ENCODE measurements at regions not wholly inside any gene's neighbourhood (a gene's known extent, or its start where the extent isn't known, plus 50 kb on each side); places are given as distances from the start of the nearest gene placed in this dataset.

DNA sequence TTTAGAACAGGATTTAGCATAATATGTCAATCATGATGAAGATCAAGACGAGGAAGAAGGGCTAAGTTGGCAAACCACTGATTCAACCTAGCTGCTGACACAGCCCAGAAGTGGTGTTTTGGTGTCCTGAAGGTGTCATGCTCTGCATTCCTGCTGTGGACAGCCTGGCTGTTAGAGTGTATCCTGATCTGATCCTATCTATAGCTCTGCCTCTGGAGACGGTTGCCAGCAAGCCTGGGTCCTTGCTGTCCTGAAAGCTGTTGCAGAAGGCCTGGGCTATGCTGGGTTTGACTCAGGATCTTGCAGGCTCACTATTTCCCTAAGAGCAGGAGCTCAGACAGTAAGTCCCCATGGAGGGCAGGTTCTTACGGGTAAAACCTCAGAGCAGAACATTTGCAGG is 416.4 kb downstream of the TSHZ3 start:
- no peak for DNase-seq

DNA sequence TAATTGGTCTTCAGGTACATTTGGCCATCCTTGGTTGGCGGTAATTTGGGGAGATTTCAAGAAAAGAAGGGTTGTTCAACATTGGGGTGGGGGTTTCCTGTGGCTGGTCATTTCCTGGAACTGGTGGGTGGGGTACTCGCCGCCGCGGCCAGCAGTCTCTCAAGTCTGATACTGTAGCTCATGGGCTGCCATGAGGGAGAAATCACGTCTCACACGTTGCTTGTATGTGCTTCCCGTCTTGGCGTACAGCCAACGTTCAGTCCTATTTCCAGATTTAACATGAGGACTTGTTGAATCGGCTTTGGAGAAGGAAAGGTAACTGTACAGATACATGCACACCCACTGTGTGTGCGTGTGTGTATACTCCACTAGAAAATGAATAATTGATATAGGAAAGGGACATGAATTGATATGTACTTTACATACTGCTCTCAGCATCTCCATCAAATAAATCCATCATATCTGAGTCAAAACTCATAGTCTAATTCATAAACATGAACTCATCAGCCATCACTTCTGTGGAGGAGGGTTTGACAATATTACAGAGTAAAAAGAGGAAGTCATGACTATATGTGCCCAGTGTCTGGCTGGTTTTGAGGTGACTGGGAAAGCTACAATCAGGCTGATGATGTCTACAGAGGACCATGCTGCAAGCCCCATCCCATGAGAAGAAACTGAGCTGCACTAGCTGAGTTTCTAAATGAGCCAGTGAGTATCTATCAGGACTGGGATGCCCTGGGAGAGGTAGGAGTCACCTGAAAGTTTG is 418.1 kb downstream of the TSHZ3 start:
- DNase-seq: no peak

DNA sequence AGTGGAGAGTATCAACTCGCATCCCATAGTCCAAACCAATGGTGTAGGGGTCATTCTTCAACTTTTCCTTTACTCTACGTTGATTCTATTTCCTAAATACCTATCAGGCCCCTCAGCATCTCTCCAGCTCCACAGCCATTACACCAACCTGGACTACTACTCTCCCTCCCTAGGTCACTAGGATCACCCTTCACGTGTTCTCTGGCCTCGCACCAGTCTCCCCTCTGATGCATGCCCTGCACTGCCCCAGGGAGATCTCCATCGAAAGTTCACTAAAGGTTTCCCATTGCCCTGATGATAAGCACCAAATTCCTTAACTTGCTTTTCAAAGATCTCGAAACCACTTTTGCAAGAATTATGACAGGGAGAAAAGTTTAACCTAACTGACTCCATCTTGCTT is 421.5 kb downstream of the TSHZ3 start:
- no peak for DNase-seq

DNA sequence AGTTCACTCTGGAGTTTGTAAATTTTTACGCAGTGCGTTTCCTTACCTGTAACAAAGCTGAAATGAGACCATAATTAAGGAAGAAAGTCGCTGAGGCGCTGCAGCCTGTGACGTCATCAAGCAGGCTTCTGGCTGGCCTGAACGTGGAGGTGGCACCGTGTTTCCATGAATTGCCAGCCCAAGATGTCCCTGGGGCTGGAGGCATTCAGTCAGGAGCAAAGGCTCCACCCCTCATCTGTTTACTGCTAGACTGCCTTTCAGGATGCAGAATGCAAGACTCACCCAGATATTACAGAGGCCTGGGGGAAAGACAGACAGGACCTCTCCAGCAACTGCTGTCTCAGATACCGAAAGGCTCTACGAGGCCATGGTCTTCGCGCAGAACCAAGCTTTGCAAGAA is 424.6 kb downstream of the TSHZ3 start:
- DNase-seq: no peak

DNA sequence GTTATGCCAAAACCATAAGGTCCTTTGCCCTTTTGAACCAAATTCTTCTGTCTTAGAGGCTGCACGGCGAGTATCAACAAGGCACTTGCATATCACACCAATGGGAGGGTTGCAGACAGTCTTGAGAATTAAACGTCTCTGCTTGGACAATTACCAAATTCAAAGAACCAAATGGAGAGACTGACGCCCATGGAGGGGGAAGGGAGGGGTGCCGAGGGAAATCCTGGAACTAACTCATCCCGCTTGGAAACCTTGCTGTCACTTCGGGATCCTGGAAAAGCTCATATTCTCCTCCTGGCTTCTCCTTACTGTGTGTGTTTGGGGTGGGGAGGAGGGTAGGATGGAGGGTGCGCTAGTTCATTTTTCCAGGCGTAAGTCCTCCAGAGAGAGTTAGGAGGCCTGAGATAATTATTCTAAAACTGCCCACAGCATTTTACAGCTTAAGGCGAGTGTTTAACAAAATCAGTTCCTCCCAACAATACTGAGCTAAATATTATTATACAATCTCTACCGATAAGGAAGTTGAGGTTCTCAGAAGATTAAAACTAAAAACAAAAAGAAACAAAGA is 425.1 kb downstream of the TSHZ3 start:
- DNase-seq: no peak

DNA sequence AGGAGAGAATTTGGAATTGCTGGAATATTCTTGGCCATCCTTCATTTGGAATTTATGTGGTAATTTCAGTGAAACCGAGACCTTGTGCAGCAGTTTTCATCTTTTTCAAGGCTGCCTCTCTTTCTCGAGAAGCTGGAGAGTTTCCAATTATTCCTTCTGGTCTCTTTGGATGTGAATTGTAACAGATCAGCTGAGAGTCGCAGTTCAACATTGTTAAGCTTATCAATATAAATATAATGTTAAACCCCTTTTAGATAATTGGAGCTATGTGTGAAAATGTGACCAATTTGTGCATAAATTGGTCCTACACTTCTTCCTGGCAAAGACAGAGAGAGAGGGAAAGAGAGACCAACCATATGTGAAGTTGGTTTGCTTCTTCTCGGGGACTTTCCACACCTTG is 425.6 kb downstream of the TSHZ3 start:
- no peak for DNase-seq

DNA sequence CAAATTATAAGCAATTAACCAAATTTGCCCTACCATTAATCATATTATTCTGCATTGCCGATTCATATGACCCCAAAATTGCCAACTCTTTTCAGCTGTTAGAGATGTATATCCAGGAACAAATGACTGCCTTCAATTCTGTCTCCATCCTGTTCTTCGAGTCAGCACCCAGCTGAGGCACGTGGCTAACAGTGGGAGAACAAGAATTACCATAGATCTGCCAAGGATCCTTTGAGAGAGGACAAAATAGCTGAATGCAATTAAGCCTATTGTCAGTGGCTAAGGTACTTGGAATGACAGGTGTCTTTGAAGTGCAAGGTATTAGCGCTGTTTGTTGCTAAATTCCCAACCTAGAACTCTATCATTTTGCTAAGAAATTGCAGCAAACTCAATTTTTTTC is 426.1 kb downstream of the TSHZ3 start:
- DNase-seq: no peak

DNA sequence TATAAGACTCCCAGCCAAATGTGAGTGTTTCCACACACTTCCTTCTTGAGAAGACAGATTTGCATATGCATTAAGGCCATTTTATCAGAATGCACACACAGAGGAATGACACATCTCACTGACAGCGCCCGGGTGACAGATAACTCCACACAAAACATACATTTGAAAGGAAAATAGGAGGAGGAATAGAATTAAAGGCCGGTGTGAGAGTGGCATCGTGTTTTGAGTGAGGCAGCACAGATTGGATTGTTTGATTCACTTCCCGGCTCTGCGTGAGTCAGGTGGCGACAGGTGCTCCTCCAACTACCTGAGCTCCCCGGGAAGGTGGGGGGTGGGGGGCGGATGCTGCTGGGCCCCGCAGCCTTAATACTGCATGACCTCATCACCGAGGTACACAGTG is 429.0 kb downstream of the TSHZ3 start:
- DNase-seq: no peak

DNA sequence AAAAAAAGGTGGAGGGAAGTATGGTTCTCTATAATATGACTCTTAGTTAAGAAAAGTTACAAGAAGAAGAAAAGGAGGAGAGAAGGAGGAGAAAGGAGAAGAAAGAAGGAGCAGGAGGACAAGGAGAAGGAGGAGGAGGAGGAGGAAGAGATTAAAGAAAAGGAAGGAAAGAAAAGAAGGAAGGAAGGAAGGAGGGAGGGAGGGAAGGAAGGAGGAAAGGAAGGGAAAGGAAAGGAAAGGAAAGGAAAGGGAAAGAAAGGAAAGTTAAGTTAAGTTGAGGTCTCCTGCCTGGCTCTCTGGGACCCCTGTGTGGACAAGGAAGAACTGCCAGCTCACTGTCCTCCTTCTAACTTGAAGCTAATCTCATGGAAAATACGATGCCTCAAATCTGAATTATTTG is 429.5 kb downstream of the TSHZ3 start:
- DNase-seq: no peak

DNA sequence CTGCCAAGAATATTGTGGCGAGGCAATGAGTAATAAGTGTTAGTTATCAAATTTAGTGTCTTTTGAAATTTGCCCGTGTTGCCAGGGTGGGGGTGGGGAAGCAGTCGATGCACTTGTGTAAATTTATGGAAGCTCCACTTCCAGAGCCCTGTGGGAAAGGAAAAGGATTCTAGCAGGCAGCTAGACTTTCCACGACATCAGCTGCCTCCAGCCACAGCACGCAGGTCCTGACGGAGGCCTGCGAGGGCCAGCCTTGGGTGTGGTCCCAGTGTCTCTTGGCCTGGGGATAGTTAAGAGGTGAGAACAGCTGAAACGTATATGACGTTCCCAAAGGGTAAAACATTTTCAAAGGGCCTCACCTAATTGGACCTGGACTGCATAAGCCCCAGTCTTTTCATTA is 433.0 kb downstream of the TSHZ3 start:
- no peak for DNase-seq

DNA sequence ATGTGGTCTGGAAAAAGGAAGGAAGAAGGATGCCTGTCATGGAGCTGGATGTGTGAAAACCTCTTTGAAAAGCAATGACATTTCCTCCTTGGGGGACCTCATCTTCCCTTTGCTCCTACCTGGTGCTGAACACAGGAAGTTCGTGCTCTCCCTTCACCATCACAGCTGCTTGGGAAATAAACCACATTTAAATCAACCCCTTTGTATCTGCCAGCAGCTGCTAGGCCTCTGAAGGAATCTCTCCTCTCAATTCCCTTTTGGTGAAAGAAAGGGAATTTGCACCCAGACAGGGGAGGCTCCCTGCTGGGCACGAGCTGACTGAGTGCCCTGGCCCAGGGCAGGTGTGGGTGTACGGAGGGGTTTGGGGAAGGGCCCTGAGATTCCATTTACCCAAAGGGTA is 437.7 kb downstream of the TSHZ3 start:
- no peak for DNase-seq

DNA sequence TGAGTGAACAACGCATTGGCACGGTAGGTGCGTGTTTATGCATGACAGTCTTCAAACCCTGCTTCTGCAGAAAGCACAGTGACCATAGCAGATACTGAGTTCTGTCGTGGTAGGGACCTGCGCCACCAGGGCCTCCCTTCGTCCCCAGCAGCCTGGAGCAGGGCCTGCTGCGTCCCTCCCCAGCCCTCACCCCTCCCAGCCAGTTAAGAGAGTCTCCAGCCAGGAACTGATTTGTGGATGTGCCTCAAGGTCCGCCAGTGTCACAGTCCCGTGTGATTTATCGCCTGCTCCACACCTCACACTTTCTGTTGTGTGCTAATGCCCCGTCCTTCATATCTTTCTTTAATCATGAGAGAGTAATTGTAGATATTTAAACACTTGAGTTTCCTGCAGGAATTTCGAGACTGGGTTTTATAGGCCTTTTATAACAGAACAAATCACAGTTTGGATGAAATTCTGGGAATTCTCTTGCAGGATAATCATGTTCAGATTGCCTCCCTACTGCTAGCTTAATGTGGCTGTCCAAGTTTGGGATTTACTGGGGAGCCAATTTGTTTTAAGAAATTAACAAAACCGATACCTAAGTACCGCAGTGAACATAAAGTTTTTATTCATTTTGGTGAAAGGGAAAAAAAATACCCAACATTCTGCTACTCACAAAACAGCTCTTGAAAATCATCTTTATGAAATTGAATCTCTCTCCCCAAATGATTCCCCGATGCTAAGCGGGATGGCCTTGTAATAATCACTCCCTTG is 438.6 kb downstream of the TSHZ3 start:
- DNase-seq: no peak

DNA sequence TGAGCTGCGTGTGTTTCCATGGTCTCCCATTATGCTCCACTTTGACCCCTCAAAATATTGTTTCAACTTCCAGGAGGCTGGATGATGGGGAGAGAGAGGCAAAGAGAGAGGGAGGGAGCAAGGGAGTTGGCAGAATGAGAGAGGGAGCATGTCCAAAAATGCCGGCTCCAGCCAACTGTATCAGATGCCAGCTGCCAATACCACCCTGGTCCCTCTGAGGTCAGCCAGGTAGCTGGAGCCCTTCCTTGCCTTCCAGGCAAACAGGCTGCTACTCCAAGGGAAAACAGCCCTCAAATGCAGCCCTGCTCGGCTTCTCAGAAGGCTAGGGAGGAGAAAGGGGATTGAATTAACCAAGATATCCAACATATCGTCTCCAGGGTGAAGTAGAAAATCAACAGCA is 440.0 kb downstream of the TSHZ3 start:
- no peak for DNase-seq

DNA sequence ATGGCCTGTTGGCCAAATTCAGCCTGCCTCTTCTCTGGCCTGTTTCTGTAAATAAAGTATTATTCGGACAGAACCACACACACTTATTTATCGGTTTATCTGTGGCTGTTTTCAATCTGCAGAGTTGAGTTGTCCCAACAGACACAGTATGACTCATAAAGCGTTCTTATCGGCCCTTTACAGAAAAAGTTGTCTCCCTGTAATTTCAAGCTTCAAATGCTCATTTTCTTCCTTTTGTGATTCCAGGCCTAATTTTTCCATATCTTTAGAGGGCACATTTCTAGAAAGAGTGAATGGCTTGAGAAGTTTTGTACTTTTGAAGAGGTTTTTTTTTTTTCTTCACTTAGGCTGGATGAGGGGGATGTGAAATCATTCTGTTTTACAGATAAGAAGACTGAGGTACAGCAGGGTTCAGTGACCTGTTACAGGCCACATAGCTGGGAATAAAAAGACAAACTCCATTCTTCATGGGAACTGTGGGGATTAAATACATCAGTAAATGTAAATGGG is 440.9 kb downstream of the TSHZ3 start:
- DNase-seq: no peak

DNA sequence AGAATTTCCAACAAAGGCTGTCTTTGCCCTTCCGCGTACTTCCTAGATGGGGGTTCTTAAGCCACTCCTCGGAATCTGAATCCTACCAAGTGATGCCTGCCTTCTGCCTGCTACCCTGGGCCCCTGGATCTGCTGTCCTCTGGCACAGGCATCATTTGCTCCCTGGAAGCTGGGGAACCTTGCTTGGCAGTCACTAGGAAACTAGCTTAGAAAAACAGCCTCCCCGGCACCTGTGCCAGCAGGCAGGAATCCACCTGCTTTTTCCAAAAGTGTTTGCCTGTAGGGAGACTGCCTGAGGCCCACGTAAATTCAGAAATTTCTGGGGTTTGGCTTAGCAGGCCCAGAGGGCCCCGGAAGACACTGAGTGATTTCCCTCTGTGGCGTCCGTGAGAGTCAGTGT is 442.4 kb downstream of the TSHZ3 start:
- no peak for DNase-seq

DNA sequence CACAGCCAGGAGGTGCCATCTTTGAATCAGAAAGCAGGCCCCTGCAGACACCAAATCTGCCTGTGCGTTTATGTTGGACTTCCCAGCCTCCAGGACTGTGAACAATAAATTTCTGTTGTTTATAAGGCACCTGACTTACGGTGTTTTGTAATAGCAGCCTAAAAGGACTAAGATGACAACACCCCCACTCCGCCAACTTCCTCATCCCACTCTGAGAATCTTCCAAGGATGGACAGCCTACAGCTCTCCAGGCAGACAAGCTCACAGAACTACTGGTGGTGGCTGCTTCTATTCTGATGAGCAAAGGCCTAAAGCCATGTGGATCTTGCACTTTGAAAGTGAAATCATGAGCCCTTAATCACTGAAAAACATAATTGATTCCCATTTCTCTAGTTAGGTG is 449.2 kb downstream of the TSHZ3 start:
- DNase-seq: no peak

DNA sequence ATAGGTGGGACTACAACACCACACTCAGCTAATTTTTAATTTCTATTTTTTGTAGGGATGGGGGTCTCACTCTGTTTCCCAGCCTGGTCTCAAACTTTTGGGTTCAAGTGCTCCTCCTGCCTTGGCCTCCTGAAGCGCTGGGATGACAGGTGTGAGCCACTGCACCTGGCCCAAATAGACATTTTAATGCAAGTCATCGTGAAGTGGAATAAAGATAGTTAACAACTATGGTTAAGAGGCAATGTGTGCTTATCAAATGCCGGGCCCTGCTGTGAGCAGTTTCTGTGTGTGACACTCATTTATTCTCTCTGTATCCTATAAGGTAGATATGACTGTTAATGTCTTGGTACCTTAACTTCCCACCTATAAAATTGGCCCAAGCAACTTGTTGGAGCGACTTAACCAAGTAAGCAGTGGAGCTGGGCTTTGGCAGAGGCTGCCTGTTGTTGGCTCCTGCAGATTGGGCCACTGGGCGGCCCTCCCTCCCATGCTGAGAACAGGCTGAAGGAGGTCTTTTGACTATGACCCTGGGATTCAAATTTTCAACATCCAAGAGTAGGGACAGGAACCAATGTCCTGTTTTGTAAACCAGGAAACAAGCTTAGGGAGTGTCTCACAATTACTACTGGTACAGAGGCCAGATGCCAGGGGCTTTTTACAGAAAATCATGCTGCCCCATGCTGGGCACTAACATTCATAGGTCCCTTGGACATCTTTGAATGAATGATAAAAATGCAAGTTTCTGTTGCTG is 450.7 kb downstream of the TSHZ3 start:
- DNase-seq: no peak

DNA sequence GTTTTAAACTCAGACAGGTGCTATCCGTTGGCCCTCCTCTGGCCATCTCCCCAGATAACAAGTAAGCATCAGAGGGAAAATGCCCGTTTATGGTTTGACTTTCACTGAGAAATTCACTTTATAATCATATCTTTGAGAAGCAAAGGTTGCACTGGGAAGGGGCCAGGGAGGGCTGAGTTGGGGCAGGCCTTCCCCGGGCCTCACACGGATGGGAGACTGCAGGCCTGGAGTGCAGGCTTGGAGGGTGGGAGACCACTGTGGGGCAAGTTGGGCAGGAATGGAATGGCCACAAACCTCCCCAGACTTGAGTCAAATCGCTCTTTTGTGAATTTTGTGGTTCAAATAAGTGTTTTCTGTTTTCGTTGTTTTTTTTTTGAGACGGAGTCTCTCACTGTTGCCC is 451.7 kb downstream of the TSHZ3 start:
- DNase-seq: no peak

DNA sequence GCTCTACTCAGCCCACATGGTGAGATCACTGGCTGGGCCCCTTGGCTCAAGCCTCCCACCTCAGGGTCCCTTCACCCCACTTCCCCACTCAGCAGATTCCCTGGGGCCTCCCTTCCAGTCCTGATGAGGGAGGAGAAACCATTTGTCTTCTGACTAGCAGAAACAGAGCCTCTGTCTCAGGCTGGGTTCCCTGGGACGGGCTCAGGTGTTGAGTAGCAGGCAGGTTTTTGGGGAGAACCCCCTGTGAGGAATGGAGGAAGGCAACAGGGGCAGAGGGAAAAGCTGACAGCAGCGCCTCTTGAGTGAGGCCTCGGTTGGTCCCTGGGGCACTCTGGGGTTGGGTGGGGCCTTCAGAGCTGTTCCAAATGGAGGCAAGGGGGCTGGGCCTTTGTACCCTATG is 452.2 kb downstream of the TSHZ3 start:
- no peak for DNase-seq

DNA sequence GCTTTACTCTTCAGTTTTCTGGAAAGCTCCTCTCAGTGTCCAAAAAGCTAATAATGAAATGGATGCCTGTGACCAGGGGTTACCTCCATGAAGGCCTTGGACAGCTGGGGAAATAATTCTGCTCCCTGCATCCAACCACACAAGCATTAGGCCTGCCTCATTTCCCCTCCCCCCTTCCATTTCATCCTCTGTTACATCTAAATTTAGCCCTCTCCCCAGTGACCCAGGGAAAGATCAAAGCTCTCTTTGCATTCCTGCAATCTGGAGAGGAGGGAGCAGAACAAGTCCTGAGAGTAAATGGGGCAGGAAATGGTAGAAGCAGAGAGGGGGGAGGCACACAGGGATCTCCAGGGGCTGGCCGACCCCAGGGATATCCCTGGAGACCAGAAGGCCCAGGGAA is 452.7 kb downstream of the TSHZ3 start:
- DNase-seq: peak; percentile 34

DNA sequence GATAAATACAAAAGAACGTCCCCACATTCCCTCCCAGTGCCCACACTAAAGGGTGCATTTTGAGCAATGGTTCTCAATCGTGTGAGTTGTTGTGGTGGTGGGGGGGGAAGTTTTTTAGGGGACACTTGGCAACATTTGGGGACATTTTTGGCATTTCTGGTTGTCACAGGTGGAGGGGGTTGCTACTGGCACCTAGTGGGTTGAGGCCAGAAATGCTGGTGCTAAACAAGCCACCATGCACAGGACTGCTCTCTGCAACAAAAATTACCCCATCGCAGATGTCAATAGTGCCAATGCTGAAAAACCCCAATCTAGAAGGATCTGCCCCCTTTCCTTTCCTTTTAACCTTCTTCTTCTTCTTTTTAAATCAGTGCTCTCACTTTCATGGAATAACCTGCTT is 453.3 kb downstream of the TSHZ3 start:
- no peak for DNase-seq

DNA sequence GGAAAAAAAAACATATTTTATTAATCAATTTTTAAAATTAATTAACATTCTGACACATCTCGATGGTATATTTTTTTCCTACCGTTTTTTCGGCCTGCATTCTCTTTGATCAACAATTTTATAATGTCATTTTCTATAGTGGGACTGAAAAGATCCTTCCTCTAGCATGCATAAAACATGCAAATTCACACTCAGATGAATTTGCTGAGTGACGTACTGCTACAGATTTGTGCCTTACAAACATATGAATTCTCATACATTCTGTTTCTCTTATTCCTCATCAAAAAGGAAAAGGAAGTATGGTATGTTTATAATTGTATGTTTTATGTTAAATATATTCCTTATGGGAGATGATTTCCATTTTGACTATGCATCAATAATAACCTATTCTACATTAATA is 458.2 kb downstream of the TSHZ3 start:
- DNase-seq: no peak

DNA sequence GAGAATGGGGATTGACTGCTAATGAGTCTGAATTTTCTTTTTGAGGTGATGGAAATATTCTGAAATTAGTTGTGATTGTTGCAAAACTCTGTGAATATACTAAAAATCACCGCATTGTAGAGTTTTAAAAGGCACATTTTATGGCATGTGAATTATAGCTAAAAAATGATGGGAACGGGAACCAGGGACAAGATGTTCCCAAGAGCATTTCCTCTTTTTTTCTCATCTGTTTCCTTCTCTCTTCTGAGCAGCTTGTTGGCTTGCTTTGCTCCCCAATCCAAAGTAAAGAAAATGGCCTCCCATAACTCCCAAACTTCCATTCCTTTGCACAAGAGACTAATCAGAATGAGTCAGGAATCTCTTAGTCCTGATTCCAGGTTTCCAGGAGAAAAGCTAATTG is 459.2 kb downstream of the TSHZ3 start:
- DNase-seq: no peak

Measured in femur (tissue), 1 donor.